Esophagus muscularis mucosa (tissue), 4 donors: ENCODE measurements at regions not wholly inside any gene's neighbourhood (a gene's known extent, or its start where the extent isn't known, plus 50 kb on each side); places are given as distances from the start of the nearest gene placed in this dataset.

Experiments
- DNase-seq: peaks from one replicate; pipeline ENCODE4 v3.0.0-alpha.2; 2017; ENCODE audit errors: extremely low spot score
- H3K27ac ChIP-seq, 4 donors: fragments of 200-600 bp; sonication (generic); replicated peaks in 1 of 4; 1 replicate in 3 of 4; 2 replicates in 1 of 4; pipeline ENCODE4 v1.5.1; 2016 to 2019; ENCODE audit warnings: mild to moderate bottlenecking in 1 of 4
- H3K27me3 ChIP-seq, 4 donors: fragments of 200-600 bp; sonication (generic); one replicate each; pipeline versions ENCODE4 v1.5.1 to v1.6.0; 2016 to 2019
- H3K36me3 ChIP-seq, 4 donors: fragments of 200-600 bp; sonication (generic); one replicate each; pipeline ENCODE4 v1.5.1; 2016 to 2019
- H3K4me1 ChIP-seq, 4 donors: fragments of 200-600 bp; sonication (generic); one replicate each; pipeline ENCODE4 v1.5.1; 2016 to 2019
- H3K4me3 ChIP-seq, 4 donors: fragments of 200-600 bp; sonication (generic); 1 replicate in 2 of 4; 2 replicates in 2 of 4; pipeline ENCODE4 v1.5.1; 2016 to 2019; ENCODE audit warnings: mild to moderate bottlenecking in 4 of 4, moderate library complexity in 1 of 4
- H3K9me3 ChIP-seq, 4 donors: fragments of 200-600 bp; sonication (generic); 1 replicate in 3 of 4; 2 replicates in 1 of 4; pipeline ENCODE4 v1.5.1; 2016 to 2019
- EP300 ChIP-seq: sonication (generic); formaldehyde crosslinking; IDR thresholded peaks from one replicate; pipeline ENCODE4 v1.6.1; 2017; ENCODE audit warnings: antibody characterized with exemption
- POLR2A ChIP-seq: fragments of 450-650 bp; IDR thresholded peaks from one replicate; pipeline ENCODE4 v1.6.1; 2017; ENCODE audit warnings: antibody characterized with exemption, moderate library complexity, mild to moderate bottlenecking, low read depth
- POLR2AphosphoS5 ChIP-seq, 2 donors: sonication (generic); formaldehyde crosslinking; IDR thresholded peaks; one replicate each; pipeline ENCODE4 v1.6.1; 2017; ENCODE audit warnings: antibody characterized with exemption in 2 of 2
- WGBS: methylation state at CpG from one replicate; pipeline ENCODE4 v1.1.5; 2018; 5-methylcytosine and 5-hydroxymethylcytosine counted together
- intact Hi-C: fragments of 100-400 bp; cut with DNase I; formaldehyde crosslinking; loops from one replicate; pipeline ENCODE4 v1.15.1; 2023
- TF ChIP-seq, protein P1 (sequence below), 3 experiments: fragments of 200-600 bp in 2 of 3; fragments of 450-650 bp in 1 of 3; sonication (generic) in 2 of 3; IDR thresholded peaks; one replicate each; pipeline ENCODE4 v1.5.1; 2017 to 2019; ENCODE audit warnings: antibody characterized with exemption in 3 of 3, mild to moderate bottlenecking in 2 of 3, moderate library complexity in 1 of 3

DNA sequence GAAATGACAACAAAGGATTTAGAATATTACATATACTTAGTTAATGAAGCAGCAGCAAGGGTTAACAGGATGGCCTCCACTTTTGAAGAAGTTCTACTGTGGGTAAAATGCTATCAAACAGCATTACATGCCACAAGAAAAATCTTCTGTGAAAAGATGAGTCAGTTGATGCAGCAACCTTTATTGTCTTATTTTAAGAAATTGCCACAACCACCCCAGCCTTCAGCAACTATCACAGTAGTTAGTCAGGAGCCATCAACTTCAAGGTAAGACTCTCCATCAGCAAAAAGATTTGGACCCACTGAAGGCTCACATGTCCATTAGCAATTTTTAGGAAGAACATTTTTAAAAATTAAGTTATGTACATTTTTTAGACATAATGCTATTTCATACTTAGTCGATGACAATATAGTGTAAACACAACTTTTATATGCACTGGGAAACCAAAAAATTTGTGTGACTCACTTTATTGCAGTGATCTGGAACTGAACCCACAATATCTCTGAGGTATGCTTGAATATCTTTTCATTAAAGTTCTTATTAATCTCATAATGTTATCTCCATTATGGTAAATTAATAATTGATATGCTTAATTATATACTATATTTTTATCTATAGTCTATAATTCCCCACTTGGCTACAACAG is 81.2 kb downstream of the SPCS3 start:
- TF ChIP-seq POLR2A (no peak), POLR2AphosphoS5 (IDR thresholded peaks at IDR 0.05) (no peak), EP300 (no peak)
- TF ChIP-seq, protein P1, sequence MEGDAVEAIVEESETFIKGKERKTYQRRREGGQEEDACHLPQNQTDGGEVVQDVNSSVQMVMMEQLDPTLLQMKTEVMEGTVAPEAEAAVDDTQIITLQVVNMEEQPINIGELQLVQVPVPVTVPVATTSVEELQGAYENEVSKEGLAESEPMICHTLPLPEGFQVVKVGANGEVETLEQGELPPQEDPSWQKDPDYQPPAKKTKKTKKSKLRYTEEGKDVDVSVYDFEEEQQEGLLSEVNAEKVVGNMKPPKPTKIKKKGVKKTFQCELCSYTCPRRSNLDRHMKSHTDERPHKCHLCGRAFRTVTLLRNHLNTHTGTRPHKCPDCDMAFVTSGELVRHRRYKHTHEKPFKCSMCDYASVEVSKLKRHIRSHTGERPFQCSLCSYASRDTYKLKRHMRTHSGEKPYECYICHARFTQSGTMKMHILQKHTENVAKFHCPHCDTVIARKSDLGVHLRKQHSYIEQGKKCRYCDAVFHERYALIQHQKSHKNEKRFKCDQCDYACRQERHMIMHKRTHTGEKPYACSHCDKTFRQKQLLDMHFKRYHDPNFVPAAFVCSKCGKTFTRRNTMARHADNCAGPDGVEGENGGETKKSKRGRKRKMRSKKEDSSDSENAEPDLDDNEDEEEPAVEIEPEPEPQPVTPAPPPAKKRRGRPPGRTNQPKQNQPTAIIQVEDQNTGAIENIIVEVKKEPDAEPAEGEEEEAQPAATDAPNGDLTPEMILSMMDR (IDR thresholded peaks at IDR 0.05) = no peak
- DNase-seq = no peak
- WGBS = 80% methylated on average over 1 of the region's 1 CpG

DNA sequence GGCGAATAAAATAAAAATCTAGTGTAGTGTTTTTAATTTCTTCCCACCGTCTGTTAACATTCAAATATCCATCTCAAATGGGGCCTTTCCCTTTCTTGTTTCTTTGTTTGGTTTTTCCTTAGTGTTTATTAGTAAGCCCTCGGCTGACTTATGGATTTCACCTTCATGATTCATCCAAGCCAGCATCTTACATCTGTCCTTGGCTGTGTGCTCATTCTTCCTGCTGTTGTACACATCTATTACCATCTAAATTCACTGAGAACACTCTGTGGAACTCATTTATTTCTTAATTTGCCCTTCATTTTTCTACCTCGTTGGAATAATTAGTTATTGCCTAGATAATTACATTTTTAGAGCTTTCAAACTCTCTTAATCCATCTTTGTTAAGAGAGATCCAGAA is 84.9 kb downstream of the SPCS3 start:
- intact Hi-C loops = no loop called here
- 57% methylated on average over 4 of the region's 4 CpGs for WGBS
- DNase-seq = no peak
- TF ChIP-seq POLR2AphosphoS5 (IDR thresholded peaks at IDR 0.05) (no peak), POLR2A (no peak), EP300 (no peak)
- TF ChIP-seq, protein P1 (IDR thresholded peaks at IDR 0.05) = no peak
- peaks cover 0 to 6% (median 3%) of the 10 kb centered on the region in 4 donors for H3K9me3 ChIP-seq
- H3K27me3 ChIP-seq = no peaks in the 10 kb centered on the region
- H3K27ac ChIP-seq = no peak overlapping the region
- H3K4me1 ChIP-seq = no peaks in the 10 kb centered on the region
- no peak overlapping the region for H3K4me3 ChIP-seq
- no peaks in the 10 kb centered on the region for H3K36me3 ChIP-seq

More for the DNA sequence above, 81.2 kb downstream of the SPCS3 start:
- Histone ChIP-seq H3K4me3 (no peak overlapping the region), H3K36me3 (no peaks in the 10 kb centered on the region), H3K27ac (no peak overlapping the region), H3K9me3 (peaks cover 0 to 10% (median 3%) of the 10 kb centered on the region in 4 donors), H3K27me3 (no peaks in the 10 kb centered on the region), H3K4me1 (no peaks in the 10 kb centered on the region)
- intact Hi-C loops = no loop called here

DNA sequence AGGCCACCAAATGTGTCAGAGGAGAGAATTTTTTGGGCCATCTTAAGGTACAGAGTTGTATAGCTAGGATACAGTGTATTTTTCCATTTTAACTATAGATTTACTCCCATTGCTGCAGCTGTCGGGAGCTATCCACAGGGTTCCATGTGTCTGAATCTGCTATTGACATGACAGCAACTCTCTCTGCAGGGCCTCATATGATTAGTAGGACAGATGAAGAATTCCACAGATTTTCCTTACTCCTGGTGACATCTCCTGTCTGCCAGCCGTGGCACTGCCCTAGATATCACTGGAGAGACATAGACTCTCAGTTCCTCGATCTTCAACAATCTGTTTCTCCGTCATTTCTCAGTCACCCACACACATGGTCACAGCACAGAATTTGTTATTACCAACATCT is 86.5 kb downstream of the SPCS3 start:
- TF ChIP-seq EP300 (no peak), POLR2A (no peak)
- TF ChIP-seq, protein P1 (IDR thresholded peaks at IDR 0.05) = no peak
- 90% methylated on average over 4 of the region's 4 CpGs for WGBS
- H3K4me1 ChIP-seq = no peaks in the 10 kb centered on the region
- intact Hi-C loops = no loop called here
- no peaks in the 10 kb centered on the region for H3K9me3 ChIP-seq
- no peak for DNase-seq
- H3K36me3 ChIP-seq = no peaks in the 10 kb centered on the region
- H3K27ac ChIP-seq = no peak overlapping the region
- H3K4me3 ChIP-seq = no peak overlapping the region
- no peaks in the 10 kb centered on the region for H3K27me3 ChIP-seq

DNA sequence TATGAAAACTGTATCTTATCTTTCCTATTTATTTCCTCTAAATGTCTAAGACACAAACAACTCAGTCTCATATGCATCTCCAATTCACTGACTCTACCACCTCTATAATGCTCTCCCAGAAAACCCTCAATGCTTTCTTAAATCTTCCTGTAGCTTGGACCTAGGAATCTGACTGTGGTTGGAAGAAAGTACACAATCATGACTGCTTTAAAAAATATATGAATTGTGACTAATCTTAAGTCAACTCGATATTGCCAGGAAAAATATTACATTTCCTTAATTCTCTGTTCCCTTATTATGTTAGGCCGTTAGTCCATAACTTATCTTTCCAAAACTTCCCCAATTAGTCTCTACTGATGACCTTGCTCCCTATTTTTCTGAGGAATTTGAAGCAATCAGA is 87.0 kb downstream of the SPCS3 start:
- H3K27me3 ChIP-seq = no peaks in the 10 kb centered on the region
- no peaks in the 10 kb centered on the region for H3K4me1 ChIP-seq
- DNase-seq = no peak
- no peak overlapping the region for H3K27ac ChIP-seq
- TF ChIP-seq POLR2A = no peak
- no peak for TF ChIP-seq POLR2AphosphoS5 (IDR thresholded peaks at IDR 0.05)
- TF ChIP-seq, protein P1 (IDR thresholded peaks at IDR 0.05) = no peak
- no peak for TF ChIP-seq EP300
- intact Hi-C loops = no loop called here
- H3K36me3 ChIP-seq = no peaks in the 10 kb centered on the region
- no peaks in the 10 kb centered on the region for H3K9me3 ChIP-seq
- no peak overlapping the region for H3K4me3 ChIP-seq
- WGBS = 80% methylated on average over 2 of the region's 2 CpGs

DNA sequence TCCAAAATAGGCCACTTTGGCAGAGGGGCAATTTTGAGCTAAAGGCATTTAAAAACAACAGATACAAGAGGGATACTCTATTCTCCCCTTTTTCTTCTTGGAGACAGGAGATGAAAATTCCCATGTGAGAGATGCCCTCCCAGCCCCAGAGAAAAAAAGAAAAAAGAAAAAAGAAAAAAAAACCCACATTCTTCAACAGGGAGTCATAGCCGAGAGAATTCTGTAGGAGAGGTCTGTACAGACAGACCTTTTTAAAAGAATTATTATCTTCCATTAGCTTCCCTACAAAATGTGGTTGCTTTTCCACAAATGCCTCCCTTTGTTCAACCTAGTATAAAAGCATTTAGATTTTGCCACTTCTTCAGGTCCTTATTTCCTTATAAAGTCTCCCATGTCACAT is 89.9 kb downstream of the SPCS3 start:
- no peak for DNase-seq
- Histone ChIP-seq H3K9me3 (no peaks in the 10 kb centered on the region), H3K36me3 (no peaks in the 10 kb centered on the region), H3K4me3 (no peak overlapping the region), H3K4me1 (no peaks in the 10 kb centered on the region), H3K27ac (no peak overlapping the region), H3K27me3 (no peaks in the 10 kb centered on the region)
- intact Hi-C loops = no loop called here
- TF ChIP-seq POLR2A (no peak), EP300 (no peak), POLR2AphosphoS5 (IDR thresholded peaks at IDR 0.05) (no peak)
- TF ChIP-seq, protein P1 (IDR thresholded peaks at IDR 0.05) = no peak
- 88% methylated on average over 1 of the region's 1 CpG for WGBS
